Heart left ventricle (tissue), 16 donors: ENCODE measurements at regions not wholly inside any gene's neighbourhood (a gene's known extent, or its start where the extent isn't known, plus 50 kb on each side); places are given as distances from the start of the nearest gene placed in this dataset.

Experiments used
- ATAC-seq, 4 donors: fragments of 200-7000 bp; cut with Tn5 transposase; one replicate each; pipeline ENCODE4 v1.9.1; 2020 to 2022; ENCODE audit warnings: moderate library complexity in 4 of 4, mild to moderate bottlenecking in 3 of 4, moderate number of reproducible peaks in 1 of 4
- DNase-seq, 5 donors: peaks; one replicate each; pipeline ENCODE4 v3.0.0-alpha.2; 2020
- H3K27ac ChIP-seq, 12 donors: fragments of 200-600 bp; sonication (generic) in 4 of 12; one replicate each; pipeline versions ENCODE4 v1.5.0 to v1.8.0; 2016 to 2022; ENCODE audit warnings: mild to moderate bottlenecking in 2 of 12
- H3K27me3 ChIP-seq, 9 donors: fragments of 200-600 bp; sonication (generic) in 2 of 9; one replicate each; pipeline versions ENCODE4 v1.5.1 to v1.8.0; 2016 to 2022; ENCODE audit warnings: mild to moderate bottlenecking in 3 of 9
- H3K36me3 ChIP-seq, 9 donors: fragments of 200-600 bp; sonication (generic) in 2 of 9; one replicate each; pipeline versions ENCODE4 v1.5.0 to v1.8.0; 2018 to 2022; ENCODE audit warnings: mild to moderate bottlenecking in 2 of 9
- H3K4me1 ChIP-seq, 12 donors: fragments of 200-600 bp; sonication (generic) in 4 of 12; one replicate each; pipeline versions ENCODE4 v1.5.0 to v1.8.0; 2016 to 2022; ENCODE audit warnings: mild to moderate bottlenecking in 3 of 12
- H3K4me3 ChIP-seq, 12 donors: fragments of 200-600 bp; sonication (generic) in 4 of 12; one replicate each; pipeline versions ENCODE4 v1.5.0 to v1.8.0; 2017 to 2022; ENCODE audit warnings: mild to moderate bottlenecking in 9 of 12, moderate library complexity in 4 of 12
- H3K9me3 ChIP-seq, 12 donors: fragments of 200-600 bp; sonication (generic) in 4 of 12; one replicate each; pipeline versions ENCODE4 v1.5.0 to v1.8.0; 2016 to 2022; ENCODE audit warnings: mild to moderate bottlenecking in 1 of 12
- POLR2A ChIP-seq, 2 donors: fragments of 450-650 bp; IDR thresholded peaks; one replicate each; pipeline ENCODE4 v1.6.1; 2017; ENCODE audit warnings: antibody characterized with exemption in 2 of 2, mild to moderate bottlenecking in 2 of 2, moderate library complexity in 2 of 2
- WGBS, 4 donors: extraction: QIAGEN DNeasy Blood & Tissue Kit in 2 of 4; methylation state at CpG; one replicate each; pipeline versions ENCODE4 v1.1.5 to v1.1.7; 2013 to 2018; 5-methylcytosine and 5-hydroxymethylcytosine counted together
- intact Hi-C, 10 donors: fragments of 100-400 bp; cut with DNase I; formaldehyde crosslinking; loops; one replicate each; pipeline versions ENCODE4 v1.11.1 to v1.14.2; 2022
- TF ChIP-seq, protein P1 (sequence below), 12 donors: fragments of 200-600 bp; sonication (generic) in 4 of 12; IDR thresholded peaks; one replicate each; pipeline versions ENCODE4 v1.5.0 to v1.8.0; 2018 to 2022; ENCODE audit warnings: antibody characterized with exemption in 12 of 12, mild to moderate bottlenecking in 5 of 12
- donor health status: ischemic (EF 13 %, LVEDD 7.1; RV severe dilation, severe dysfunction).
- donor health status: healthy with polysubstance abuse.
- donor health status: DM: no; HTN: yes; CAD: no.
- donor health status: DM: no; HTN: no; CAD: no.
- donor health status: ischemic (EF 25% LVEDD 6.9; RV normal size, moderate dysfunction).
- donor health status: ischemic (EF 25% LVEDD 5.7; RV mildly dilated, moderate dysfunction).
- donor health status: healthy.
- donor health status: DM: yes; HTN: yes; CAD: no.
- donor health status: ischemic (EF 35%, LVEDD 5.7; RV mildly dilated, moderate dysfunction).
- donor health status: nonischemic (EF 11% LVEDD 7.7; RV severe dilation, severe dysfunction).
- donor health status: DM: yes; HTN: yes; CAD: no.
- donor health status: PGD.
- donor health status: ischemic (EF 29% LVEDD 5.4; RV normal size, mild dysfunction).
- donor health status: nonischemic (EF 23%, LVEDD 6.1; RV moderate dilation, normal function).

DNA sequence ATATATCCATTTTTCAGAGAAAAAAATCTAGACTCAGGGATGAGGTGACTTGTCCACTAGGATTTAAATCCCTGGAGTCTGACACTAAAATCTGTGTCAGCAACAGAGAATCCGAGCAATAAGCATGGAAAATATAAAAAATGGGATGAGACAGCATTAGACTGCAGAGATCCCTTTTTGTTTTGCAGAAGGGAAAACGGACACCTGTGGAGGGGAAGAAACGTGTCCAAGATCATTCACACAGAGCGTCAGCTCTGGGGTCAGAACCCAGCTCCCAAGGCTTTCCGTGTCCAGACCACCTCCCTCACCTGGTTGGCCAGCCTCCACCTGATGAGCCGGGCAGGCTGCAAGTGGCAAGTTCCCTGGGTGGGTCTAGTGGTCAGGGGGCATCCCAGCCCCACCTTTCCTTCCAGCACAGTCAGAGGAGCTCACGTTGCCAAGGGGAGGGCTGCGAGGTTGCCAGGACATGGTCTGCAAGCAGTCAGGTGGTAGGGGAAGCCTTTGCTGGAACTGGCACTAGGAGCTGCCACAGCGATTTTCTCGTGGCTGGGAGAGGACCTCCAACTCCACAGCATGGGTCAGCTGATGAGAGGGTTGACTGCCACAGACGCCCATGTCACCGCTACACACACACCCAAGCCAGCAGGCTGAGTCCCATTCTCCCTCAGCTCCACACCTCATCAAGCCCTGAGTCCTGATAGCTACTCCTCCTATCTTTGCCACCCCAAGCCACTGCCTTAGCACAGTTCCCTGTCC lies 65.9 kb upstream of the CPLX2 start:
- ATAC-seq (no peak), DNase-seq (no peak)
- H3K36me3 ChIP-seq: no peaks in the 10 kb centered on the region
- H3K4me1 ChIP-seq: peaks cover 0 to 6% (median 0%) of the 10 kb centered on the region in 12 donors
- WGBS, 4 donors: 67 to 71% (median 69%) methylated on average over 12 of the region's 12 CpGs
- H3K9me3 ChIP-seq: no peaks in the 10 kb centered on the region
- no peak for TF ChIP-seq POLR2A (IDR thresholded peaks at IDR 0.05)
- TF ChIP-seq, protein P1, sequence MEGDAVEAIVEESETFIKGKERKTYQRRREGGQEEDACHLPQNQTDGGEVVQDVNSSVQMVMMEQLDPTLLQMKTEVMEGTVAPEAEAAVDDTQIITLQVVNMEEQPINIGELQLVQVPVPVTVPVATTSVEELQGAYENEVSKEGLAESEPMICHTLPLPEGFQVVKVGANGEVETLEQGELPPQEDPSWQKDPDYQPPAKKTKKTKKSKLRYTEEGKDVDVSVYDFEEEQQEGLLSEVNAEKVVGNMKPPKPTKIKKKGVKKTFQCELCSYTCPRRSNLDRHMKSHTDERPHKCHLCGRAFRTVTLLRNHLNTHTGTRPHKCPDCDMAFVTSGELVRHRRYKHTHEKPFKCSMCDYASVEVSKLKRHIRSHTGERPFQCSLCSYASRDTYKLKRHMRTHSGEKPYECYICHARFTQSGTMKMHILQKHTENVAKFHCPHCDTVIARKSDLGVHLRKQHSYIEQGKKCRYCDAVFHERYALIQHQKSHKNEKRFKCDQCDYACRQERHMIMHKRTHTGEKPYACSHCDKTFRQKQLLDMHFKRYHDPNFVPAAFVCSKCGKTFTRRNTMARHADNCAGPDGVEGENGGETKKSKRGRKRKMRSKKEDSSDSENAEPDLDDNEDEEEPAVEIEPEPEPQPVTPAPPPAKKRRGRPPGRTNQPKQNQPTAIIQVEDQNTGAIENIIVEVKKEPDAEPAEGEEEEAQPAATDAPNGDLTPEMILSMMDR (IDR thresholded peaks at IDR 0.05): no peak
- H3K27ac ChIP-seq: no peak overlapping the region
- H3K4me3 ChIP-seq: no peak overlapping the region
- intact Hi-C loops: no loop called here
- H3K27me3 ChIP-seq: peaks cover 0 to 37% (median 6%) of the 10 kb centered on the region in 9 donors

DNA sequence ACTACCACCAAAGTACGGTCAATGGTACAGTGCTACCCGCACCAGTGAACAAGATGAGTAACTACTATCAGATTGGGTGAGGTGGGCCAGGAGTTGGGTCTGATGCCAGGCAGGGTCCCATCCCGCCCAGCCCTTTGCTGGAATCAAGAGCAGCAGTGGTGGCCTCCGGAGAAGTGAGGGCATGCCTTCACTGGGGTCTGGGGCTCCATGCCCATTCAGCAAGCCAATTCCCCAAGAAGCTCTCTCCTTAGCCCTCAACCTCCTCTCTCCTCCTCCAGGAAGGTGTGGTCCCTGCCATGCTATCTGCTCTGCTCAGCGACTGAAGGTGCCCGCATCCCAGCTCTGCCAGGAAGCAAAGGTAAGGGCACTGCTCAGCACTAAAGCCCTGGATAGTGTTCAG lies 62.7 kb upstream of the CPLX2 start:
- intact Hi-C loops: no loop called here
- Histone ChIP-seq H3K9me3 (no peaks in the 10 kb centered on the region), H3K27me3 (peaks cover 0 to 16% (median 4%) of the 10 kb centered on the region in 9 donors), H3K27ac (no peak overlapping the region), H3K4me1 (peaks cover 0 to 6% (median 0%) of the 10 kb centered on the region in 12 donors), H3K36me3 (no peaks in the 10 kb centered on the region), H3K4me3 (no peak overlapping the region)
- 82 to 94% (median 90%) methylated on average over 5 to 6 of the region's 6 CpGs for WGBS, 4 donors
- ATAC-seq: no peak
- TF ChIP-seq POLR2A (IDR thresholded peaks at IDR 0.05): no peak
- TF ChIP-seq, protein P1 (IDR thresholded peaks at IDR 0.05): no peak
- no peak for DNase-seq

DNA sequence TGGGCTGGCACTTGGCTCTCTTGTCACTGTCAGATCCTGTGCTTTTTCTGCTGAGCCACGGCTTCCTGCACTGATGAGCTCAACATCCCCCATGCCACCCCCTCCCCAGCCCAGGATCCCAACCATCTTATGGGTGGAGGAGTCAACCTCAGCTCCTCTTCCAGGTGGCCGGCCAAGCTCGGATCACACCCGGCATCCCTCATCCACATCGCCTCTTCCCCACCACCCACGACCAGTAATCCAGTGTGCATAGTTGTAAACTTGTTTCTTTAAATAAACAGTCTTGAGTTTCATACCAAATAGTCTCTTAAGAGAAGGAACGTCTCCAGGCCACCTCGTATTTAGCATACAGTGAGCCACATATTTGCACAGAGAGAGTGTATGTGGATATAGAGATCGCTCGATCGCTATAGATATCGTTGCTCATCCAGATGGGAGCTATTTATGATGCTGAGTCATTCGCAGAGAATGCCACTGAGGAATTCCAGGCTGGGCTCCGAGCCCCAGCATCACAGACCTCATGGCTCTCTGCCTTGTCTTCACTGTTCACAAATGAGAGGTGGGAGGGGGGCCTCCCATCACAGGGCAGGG lies 61.8 kb upstream of the CPLX2 start:
- H3K9me3 ChIP-seq: no peaks in the 10 kb centered on the region
- H3K27ac ChIP-seq: no peak overlapping the region
- peaks cover 0 to 6% (median 0%) of the 10 kb centered on the region in 12 donors for H3K4me1 ChIP-seq
- H3K36me3 ChIP-seq: no peaks in the 10 kb centered on the region
- ATAC-seq: peak in 3 of 4 donors; percentile 31 to 58 (median 42)
- no peak for DNase-seq
- peaks cover 0 to 19% (median 4%) of the 10 kb centered on the region in 9 donors for H3K27me3 ChIP-seq
- TF ChIP-seq, protein P1 (IDR thresholded peaks at IDR 0.05): no peak
- no peak for TF ChIP-seq POLR2A (IDR thresholded peaks at IDR 0.05)
- intact Hi-C loops: no loop called here
- 29 to 38% (median 34%) methylated on average over 14 of the region's 14 CpGs for WGBS, 4 donors
- H3K4me3 ChIP-seq: no peak overlapping the region

DNA sequence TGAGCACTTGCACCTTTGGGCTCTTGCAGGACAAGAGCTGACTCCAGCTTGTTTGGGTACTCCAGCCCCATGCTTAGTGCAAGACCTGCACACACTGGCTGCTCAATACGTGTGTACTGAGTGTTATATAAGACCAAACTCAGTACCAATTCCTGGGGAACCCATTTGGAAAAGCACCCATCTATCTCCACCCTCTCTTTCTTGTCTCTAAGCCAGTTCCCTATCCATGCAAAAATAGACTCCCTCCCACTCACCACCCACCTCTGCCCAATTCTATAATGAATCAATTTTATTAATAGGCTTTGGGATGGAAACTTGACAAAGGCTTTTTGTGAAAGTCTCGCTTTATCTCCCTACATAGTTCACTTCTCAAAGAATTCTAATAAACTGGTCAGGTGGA lies 60.9 kb upstream of the CPLX2 start:
- 66 to 76% (median 70%) methylated on average over 2 of the region's 2 CpGs for WGBS, 4 donors
- H3K27me3 ChIP-seq: peaks cover 0 to 18% (median under 1%) of the 10 kb centered on the region in 9 donors
- H3K27ac ChIP-seq: no peak overlapping the region
- no peaks in the 10 kb centered on the region for H3K9me3 ChIP-seq
- intact Hi-C loops: no loop called here
- no peak for TF ChIP-seq POLR2A (IDR thresholded peaks at IDR 0.05)
- ATAC-seq (no peak), DNase-seq (no peak)
- H3K4me3 ChIP-seq: no peak overlapping the region
- peaks cover 0 to 6% (median 0%) of the 10 kb centered on the region in 12 donors for H3K4me1 ChIP-seq
- H3K36me3 ChIP-seq: no peaks in the 10 kb centered on the region
